DMS153 (cell line): ENCODE measurements at regions not wholly inside any gene's neighbourhood (a gene's known extent, or its start where the extent isn't known, plus 50 kb on each side); places are given as distances from the start of the nearest gene placed in this dataset.
A peak's percentile ranks its signal among the peaks of the same experiment; 100 is the strongest.
"Not testable (repeated sequence)": the region's sequence is repeated elsewhere in the genome, so short reads cannot be mapped to it uniquely, and the experiment has no call there.

Source experiments
- DNase-seq: peaks from one replicate; lab custom pipeline; 2025; lab: John Stamatoyannopoulos, UW

- DNase-seq = not testable (repeated sequence)
Observed at GRCh38 chr4:142897518-142897917, 51.4 kb upstream of the INPP4B start.

DNA sequence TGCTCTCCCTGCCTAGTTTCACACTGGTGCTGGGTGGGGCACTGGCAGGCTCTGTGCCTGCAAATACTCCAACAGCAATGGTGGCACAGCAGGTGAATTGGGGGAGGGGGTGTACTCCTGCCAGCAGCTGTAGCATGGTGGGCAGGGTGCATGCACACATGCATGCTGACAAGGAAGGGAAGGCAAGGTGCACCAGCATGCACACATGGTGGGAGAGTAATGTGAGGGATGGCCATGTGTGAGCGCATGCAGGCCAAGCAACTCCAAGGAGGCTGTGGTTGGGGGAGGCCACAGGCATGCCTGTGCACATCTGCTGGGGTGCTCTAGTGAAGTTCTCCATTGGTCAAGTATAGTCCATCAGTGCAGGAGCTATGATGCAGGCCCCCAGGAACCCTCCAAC is 54.5 kb upstream of the INPP4B start:
- DNase-seq = no peak

- no peak for DNase-seq
Observed at GRCh38 chr4:142901166-142901662, 55.1 kb upstream of the INPP4B start.

DNA sequence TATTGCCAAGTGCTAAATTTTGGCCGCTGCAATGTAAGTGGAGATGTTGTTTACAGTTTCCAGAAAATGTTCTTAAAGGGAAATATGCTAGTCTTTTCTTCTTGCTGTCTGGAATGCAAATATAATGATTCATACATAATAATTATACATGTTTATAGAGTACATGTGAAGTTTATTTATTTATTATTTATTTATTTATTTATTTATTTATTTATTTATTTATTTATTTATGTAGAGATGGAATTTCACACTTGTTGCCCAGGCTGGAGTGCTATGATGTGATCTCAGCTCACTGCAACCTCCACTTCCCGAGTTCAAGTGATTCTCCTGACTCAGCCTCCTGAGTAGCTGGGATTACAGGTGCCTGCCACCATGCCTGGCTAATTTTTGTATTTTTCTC is 57.5 kb upstream of the INPP4B start:
- DNase-seq = not testable (repeated sequence)

DNA sequence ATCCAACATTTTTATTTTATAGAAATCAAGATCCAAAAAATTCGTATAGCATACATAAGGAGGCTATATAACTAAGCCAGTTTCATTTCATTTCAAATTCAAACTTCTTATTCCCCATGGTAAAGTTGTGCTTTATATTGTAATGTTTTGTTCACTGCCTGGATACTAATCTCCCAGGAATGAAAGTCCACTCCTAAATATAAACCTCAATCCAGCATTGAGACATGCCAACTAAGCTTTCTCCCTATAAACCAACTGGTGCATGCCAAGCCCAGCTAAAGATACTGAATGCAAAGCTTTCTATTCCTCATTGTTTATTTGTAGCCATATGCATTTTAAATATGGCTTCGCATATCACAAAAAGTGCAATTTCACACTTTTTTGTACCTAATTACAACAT is 63.8 kb upstream of the INPP4B start:
- no peak for DNase-seq

GRCh38 chr4:142913034-142913433 is 66.9 kb upstream of the INPP4B start:
- DNase-seq = no peak

GRCh38 chr4:142913461-142914030 is 67.4 kb upstream of the INPP4B start:
- no peak for DNase-seq

DNA sequence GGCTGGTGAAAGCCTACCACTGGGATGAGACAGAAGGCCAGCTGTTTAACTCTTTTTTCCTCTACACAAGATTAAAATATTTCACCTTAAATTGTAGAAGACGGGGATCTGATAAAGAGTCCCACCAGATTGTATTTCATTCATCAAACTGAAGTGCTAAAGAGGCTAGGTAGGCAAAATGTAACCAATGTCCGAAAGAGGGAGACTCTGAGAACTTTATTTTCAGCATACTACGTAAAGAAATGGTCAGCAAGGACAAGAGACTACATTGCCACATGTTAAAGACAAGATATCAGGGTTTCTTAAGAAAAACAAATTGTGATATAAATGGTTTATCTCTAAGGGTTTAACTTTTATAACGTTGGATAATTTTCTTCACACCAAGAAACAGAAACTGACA is 71.6 kb upstream of the INPP4B start:
- no peak for DNase-seq

- no peak for DNase-seq
Observed at GRCh38 chr4:142922720-142923119, 76.6 kb upstream of the INPP4B start.

- no peak for DNase-seq
Observed at GRCh38 chr4:142923619-142924018, 77.5 kb upstream of the INPP4B start.

DNA sequence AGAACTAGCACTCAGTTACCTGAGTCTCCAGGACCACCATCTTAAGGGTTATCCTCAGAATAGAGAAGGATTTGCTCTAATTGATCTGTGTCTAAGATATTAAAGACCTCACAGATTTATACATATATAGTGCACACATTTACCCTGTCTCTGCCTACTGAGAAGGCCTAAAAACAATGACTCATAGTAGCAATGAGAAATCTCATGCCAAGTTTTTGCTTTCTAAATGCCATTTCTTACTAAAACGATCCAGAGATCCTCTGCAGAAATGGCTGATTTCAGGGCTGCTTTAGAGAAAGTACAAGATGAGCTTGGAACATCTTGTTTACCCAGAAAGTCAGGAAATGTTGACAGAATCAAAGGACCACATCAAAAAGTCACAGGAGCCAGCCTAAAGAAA is 79.1 kb upstream of the INPP4B start:
- DNase-seq = no peak

- no peak for DNase-seq
Observed at GRCh38 chr4:142927721-142928120, 81.6 kb upstream of the INPP4B start.

GRCh38 chr4:142929526-142929925 is 83.4 kb upstream of the INPP4B start:
- DNase-seq = no peak

DNA sequence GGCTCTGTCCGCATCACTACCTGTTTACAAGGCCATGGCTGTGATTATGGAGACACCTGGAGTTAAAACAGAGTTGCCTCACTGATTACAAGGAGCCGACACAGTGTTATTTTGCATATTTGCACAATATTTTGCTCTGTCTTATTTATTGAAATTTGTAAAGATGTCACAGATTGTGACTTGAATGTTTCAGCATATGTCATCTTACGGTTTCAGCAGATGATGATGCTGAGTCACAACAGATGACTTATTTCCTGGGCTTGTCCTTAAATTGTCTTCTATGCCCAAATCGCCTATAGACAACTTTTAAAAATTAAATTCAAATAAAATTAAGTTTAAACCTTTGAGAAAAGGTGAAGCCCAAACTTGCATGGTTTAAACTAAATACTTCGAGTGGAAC is 87.1 kb upstream of the INPP4B start:
- no peak for DNase-seq

DNA sequence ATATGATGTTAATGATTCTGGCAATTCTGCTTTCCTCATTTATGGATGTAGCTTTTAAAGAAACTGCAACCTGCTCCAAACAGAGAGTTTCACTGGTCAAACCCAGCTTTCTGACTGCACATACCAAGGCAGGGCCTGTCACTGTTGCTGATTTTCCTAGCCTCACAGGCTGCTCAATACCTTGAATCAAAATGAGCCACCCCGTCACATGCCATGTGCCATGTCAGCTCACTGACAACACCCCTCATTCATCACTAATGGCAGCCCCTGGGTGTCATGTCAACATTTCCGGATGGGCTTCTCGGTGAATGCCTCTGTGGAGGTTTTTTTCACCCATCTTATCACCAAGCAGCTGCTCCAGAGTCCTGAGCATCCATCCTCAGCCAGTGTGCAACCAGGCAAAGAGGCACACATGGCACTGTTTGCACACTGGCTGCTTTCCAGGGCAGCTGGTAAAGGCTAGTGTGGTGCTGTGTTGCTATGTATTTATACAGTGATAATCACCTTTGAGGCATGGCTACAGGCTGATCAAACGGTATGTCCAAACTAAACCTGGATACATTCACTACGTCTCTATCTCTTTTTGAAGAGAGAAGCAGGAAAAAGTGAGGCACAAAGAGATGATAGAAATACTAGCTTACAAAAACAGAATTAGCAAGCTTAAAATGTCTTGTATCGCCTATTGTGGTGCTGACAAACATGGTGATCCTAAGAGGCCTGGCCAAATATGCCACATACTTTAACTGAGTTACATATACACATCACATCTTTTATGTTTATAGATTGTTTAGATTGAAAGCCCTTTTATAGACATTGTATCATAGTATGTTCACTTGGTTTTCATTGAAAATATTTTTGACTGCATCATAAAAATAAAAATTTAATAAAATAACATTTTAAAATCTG is 94.6 kb upstream of the INPP4B start:
- peak; percentile 97 for DNase-seq

GRCh38 chr4:142944565-142944964 is 98.5 kb upstream of the INPP4B start:
- DNase-seq = no peak

DNA sequence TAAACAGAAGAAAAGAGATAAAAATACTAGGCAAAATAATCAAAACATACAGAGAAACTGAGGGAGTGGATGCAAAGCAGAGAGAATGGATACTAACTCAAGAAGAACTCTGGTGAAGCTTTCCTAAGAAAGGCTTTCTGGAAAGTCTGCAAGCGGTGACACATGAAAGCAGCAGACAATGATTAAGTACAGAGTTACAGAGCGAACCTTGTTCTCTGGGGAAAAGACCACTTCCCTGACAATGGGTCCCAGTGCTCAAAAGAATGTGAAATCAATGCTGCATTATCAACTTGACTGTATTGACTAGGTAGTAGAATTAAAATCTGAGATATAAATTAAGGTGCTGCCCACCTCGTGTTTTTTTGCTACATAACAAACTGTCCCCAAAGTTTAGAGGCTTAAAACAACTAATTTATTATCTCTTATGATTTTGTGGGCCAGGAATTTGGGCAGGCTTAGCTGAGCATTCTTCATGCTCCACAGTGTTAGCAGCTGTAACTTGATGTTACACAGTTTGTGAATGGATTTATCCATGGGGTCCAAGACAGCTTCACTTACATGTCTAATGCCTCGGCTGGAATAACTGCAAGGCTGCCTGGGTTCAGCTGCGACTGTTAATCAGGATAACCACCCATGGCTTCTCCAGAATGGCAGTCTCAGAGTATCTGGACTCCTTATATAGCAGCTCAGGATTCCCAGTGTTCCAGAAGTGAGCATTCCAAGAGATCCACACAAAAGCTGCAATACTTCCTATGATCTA is 106.9 kb upstream of the INPP4B start:
- DNase-seq = no peak

DNA sequence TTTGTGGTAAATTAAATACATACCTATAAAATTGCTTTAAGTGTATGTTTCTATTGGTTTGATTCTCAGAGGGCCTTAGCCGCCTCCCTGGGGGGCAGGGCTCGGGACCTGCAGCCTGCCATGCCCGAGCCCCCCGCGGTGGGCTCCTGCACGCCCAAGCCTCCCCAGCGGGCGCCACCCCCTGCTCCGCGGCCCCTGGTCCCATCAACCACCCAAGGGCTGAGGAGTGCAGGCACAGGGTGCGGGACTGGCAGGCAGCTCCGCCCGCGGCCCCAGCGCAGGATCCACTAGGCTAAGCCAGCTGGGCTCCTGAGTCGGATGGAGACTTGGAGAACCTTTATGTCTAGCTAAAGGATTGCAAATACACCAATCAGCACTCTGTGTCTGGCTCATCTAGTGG is 108.3 kb upstream of the INPP4B start:
- no peak for DNase-seq

GRCh38 chr4:142955501-142955900 is 109.4 kb upstream of the INPP4B start:
- DNase-seq = no peak

DNA sequence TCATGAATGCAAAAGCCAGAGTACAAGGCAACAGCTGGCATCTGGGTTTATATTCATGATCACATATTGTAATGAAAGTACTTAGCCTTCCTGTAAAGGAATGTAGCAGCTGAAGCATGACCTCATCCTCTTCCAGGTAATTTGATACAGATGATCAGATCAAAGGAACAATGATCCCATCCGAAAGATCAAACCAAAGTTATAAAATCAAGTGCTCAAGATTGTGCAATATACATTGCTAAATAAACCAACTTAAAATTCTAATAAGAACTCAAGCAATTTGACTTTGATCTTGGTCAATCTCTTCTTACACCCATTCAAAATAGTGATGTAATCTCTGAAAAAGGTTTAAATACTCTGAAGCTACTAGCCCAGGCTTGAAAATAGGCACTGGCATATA is 113.1 kb upstream of the INPP4B start:
- DNase-seq = no peak

DNA sequence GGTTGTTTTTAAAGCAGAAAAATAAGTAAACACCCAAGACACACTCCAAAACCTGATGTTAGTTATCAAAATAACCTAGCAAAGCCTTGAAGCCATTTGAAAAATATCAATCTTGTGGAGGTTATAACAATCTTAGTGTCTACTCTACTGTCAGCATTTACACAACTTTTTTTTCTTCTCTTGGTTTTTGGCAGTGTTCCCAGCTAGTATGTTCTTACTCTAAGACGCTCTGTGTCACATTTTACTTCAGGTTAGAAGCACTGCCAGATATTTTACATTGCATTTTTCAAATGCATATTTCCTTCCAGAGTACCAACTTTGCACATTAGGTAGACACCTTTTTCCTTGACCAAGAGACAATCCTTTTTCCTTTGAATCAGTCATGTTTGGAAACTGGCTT is 114.0 kb upstream of the INPP4B start:
- no peak for DNase-seq

GRCh38 chr4:142960867-142961644 is 115.0 kb upstream of the INPP4B start:
- no peak for DNase-seq
